Colonic mucosa (tissue), 4 donors: ENCODE measurements at regions not wholly inside any gene's neighbourhood (a gene's known extent, or its start where the extent isn't known, plus 50 kb on each side); places are given as distances from the start of the nearest gene placed in this dataset.
A peak's percentile ranks its signal among the peaks of the same experiment; 100 is the strongest.
"Not testable (repeated sequence)": the region's sequence is repeated elsewhere in the genome, so short reads cannot be mapped to it uniquely, and the experiment has no call there.

Source experiments
- DNase-seq: peaks from one replicate; pipeline ENCODE4 v3.0.0-alpha.2; 2020
- H3K27ac ChIP-seq: fragments of 200-600 bp; one replicate; pipeline ENCODE4 v1.8.0; 2021
- H3K27me3 ChIP-seq: fragments of 200-600 bp; one replicate; pipeline ENCODE4 v1.8.0; 2021
- H3K36me3 ChIP-seq: fragments of 200-600 bp; one replicate; pipeline ENCODE4 v1.8.0; 2021
- H3K4me1 ChIP-seq: fragments of 200-600 bp; one replicate; pipeline ENCODE4 v1.8.0; 2021; ENCODE audit warnings: mild to moderate bottlenecking
- H3K4me3 ChIP-seq: fragments of 200-600 bp; one replicate; pipeline ENCODE4 v1.8.0; 2021
- H3K9ac ChIP-seq, 2 donors: one replicate each; pipeline ENCODE4 v1.7.0; 2013; ENCODE audit warnings: control low read depth in 2 of 2, low read depth in 2 of 2, low read length in 2 of 2
- H3K9me3 ChIP-seq: fragments of 200-600 bp; one replicate; pipeline ENCODE4 v1.8.0; 2021
- CTCF ChIP-seq: fragments of 200-600 bp; IDR thresholded peaks from one replicate; pipeline ENCODE4 v1.8.0; 2022; ENCODE audit warnings: antibody characterized with exemption, mild to moderate bottlenecking
- intact Hi-C: fragments of 100-400 bp; cut with DNase I; formaldehyde crosslinking; loops from one replicate; pipeline ENCODE4 v1.14.1; 2022
- donor health status: healthy.
- donor health status: DM: no; HTN: no; CAD: no.
- donor health status: DM: no; HTN: no; CAD: no.

GRCh38 chr4:31783311-31783710, 1063.1 kb downstream of the PCDH7 start:
- intact Hi-C loops: no loop called here
- H3K9me3 ChIP-seq: no peaks in the 10 kb centered on the region
- H3K4me1 ChIP-seq: no peaks in the 10 kb centered on the region
- H3K36me3 ChIP-seq: no peaks in the 10 kb centered on the region
- TF ChIP-seq CTCF: no peak
- H3K9ac ChIP-seq: no peak overlapping the region
- no peak overlapping the region for H3K27ac ChIP-seq
- no peak overlapping the region for H3K4me3 ChIP-seq
- no peaks in the 10 kb centered on the region for H3K27me3 ChIP-seq
- no peak for DNase-seq

- Histone ChIP-seq H3K4me3 (no peak overlapping the region), H3K36me3 (no peaks in the 10 kb centered on the region), H3K9ac (no peak overlapping the region), H3K27me3 (no peaks in the 10 kb centered on the region), H3K27ac (no peak overlapping the region), H3K4me1 (no peaks in the 10 kb centered on the region), H3K9me3 (no peaks in the 10 kb centered on the region)
- intact Hi-C loops: no loop called here
- TF ChIP-seq CTCF: no peak
- DNase-seq: no peak
These were observed 1064.4 kb downstream of the PCDH7 start for GRCh38 chr4:31784558-31784957.

- no peak overlapping the region for H3K27ac ChIP-seq
- H3K36me3 ChIP-seq: no peaks in the 10 kb centered on the region
- no peaks in the 10 kb centered on the region for H3K9me3 ChIP-seq
- TF ChIP-seq CTCF: no peak
- intact Hi-C loops: no loop called here
- H3K9ac ChIP-seq: no peak overlapping the region
- no peaks in the 10 kb centered on the region for H3K4me1 ChIP-seq
- DNase-seq: no peak
- H3K4me3 ChIP-seq: no peak overlapping the region
- H3K27me3 ChIP-seq: no peaks in the 10 kb centered on the region
These were observed 1067.5 kb downstream of the PCDH7 start for GRCh38 chr4:31787701-31788100.

- no peak for DNase-seq
- intact Hi-C loops: no loop called here
- Histone ChIP-seq H3K27me3 (no peaks in the 10 kb centered on the region), H3K9me3 (no peaks in the 10 kb centered on the region), H3K9ac (no peak overlapping the region), H3K27ac (no peak overlapping the region), H3K4me3 (no peak overlapping the region), H3K4me1 (no peaks in the 10 kb centered on the region), H3K36me3 (no peaks in the 10 kb centered on the region)
- TF ChIP-seq CTCF: no peak
These were observed 1068.5 kb downstream of the PCDH7 start for GRCh38 chr4:31788676-31789075.

DNA sequence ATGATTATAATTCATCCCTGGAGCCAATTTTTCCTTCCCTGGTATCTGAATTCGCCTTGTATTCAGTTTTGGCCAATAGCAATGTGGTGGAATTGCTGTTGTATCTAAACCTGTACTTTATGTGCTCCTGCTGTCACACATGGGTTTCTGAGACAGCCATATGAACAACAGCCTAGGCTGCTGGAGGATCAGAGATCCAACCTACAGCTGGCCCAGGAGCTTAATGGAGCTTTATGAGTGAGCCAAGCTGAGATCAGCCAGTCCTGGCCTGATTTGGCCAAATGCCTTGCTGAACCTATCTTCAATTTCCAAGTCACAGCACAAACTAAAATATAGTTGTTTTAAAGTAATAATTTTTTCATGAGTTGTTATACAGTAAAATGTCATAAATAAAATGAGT, 1071.5 kb downstream of the PCDH7 start:
- H3K4me3 ChIP-seq: no peak overlapping the region
- no peaks in the 10 kb centered on the region for H3K9me3 ChIP-seq
- intact Hi-C loops: no loop called here
- no peak overlapping the region for H3K9ac ChIP-seq
- H3K4me1 ChIP-seq: no peaks in the 10 kb centered on the region
- no peaks in the 10 kb centered on the region for H3K36me3 ChIP-seq
- H3K27ac ChIP-seq: no peak overlapping the region
- DNase-seq: no peak
- no peaks in the 10 kb centered on the region for H3K27me3 ChIP-seq
- TF ChIP-seq CTCF: no peak

GRCh38 chr4:31793907-31794306, 1073.7 kb downstream of the PCDH7 start:
- peak; percentile 14 for TF ChIP-seq CTCF

GRCh38 chr4:31797052-31797451, 1076.9 kb downstream of the PCDH7 start:
- intact Hi-C loops, H3K4me1 ChIP-seq, H3K27ac ChIP-seq, H3K27me3 ChIP-seq, H3K9ac ChIP-seq, H3K4me3 ChIP-seq, DNase-seq, H3K9me3 ChIP-seq, H3K36me3 ChIP-seq: not testable (repeated sequence)

More at GRCh38 chr4:31793907-31794306, 1073.7 kb downstream of the PCDH7 start:
- Histone ChIP-seq H3K27ac (no peak overlapping the region), H3K4me3 (no peak overlapping the region), H3K9ac (no peak overlapping the region), H3K27me3 (no peaks in the 10 kb centered on the region), H3K9me3 (no peaks in the 10 kb centered on the region), H3K36me3 (no peaks in the 10 kb centered on the region), H3K4me1 (no peaks in the 10 kb centered on the region)
- intact Hi-C loops: no loop called here
- no peak for DNase-seq
